ENCODE measurements at regions not wholly inside any gene's neighbourhood (a gene's known extent, or its start where the extent isn't known, plus 50 kb on each side); places are given as distances from the start of the nearest gene placed in this dataset.

DNA sequence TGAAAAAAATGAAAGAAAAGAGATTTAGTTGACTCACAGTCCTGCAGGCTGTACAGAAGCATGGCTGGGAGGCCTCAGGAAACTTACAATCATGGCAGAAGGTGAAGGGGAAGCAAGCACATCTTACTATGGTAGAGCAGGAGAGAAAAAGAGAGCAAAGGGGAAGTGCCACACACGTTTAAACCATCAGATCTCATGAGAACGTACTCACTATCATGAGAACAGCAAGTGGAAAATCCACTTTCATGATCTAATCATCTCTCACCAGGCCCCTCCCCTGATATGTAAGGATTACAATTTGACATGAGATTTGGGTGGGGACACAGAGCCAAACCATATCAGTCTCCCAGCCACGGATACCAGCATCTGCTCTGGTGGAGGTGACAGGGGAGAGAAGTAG is 50.8 kb upstream of the CPOX start:
- no peak overlapping the region for H3K23ac ChIP-seq (ENCODE audit: low read depth, low read length)
- no peak overlapping the region for H3K4ac ChIP-seq (ENCODE audit: low read depth, low read length)
- H3K9me3 ChIP-seq (ENCODE audit: control insufficient read depth, insufficient read depth, low read length): no peaks in the 10 kb centered on the region
- H3K9ac ChIP-seq (ENCODE audit: low read depth, low read length): no peak overlapping the region
- H3K4me2 ChIP-seq (ENCODE audit: low read depth, low read length): no peak overlapping the region
- H3K9me1 ChIP-seq (ENCODE audit: insufficient read depth, low read length): no peaks in the 10 kb centered on the region
- H2AFZ ChIP-seq (replicated peaks; ENCODE audit: low read length, poor library complexity): no peak overlapping the region
- H3K36me3 ChIP-seq (ENCODE audit: control insufficient read depth, insufficient read depth, low read length): no peaks in the 10 kb centered on the region
- H3K79me1 ChIP-seq (ENCODE audit: low read depth in 1 of 2, low read length in 2 of 2): no peaks in the 10 kb centered on the region
- no peak overlapping the region for H3K4me3 ChIP-seq (ENCODE audit: insufficient read depth, low read depth, low read length)
- no peak overlapping the region for H4K8ac ChIP-seq (ENCODE audit: low read depth in 2 of 2, low read length in 2 of 2)
- TF ChIP-seq POLR2A (IDR thresholded peaks at IDR 0.05; ENCODE audit: low read depth, low read length) (no peak), CHD1 (IDR thresholded peaks at IDR 0.05; ENCODE audit: low read depth, low read length) (no peak), RCOR1 (IDR thresholded peaks at IDR 0.05; ENCODE audit: insufficient replicate concordance, low read length) (no peak), FOS (IDR thresholded peaks at IDR 0.05; ENCODE audit: low read depth, low read length) (no peak), RFX5 (IDR thresholded peaks at IDR 0.05; ENCODE audit: low read depth, low read length) (no peak), MAZ (IDR thresholded peaks at IDR 0.05; ENCODE audit: borderline replicate concordance, low read depth, low read length) (no peak), CEBPB (IDR thresholded peaks at IDR 0.05; ENCODE audit: low read depth, low read length) (no peak), MAFK (IDR thresholded peaks at IDR 0.05; ENCODE audit: low read depth, low read length) (no peak), SMC3 (IDR thresholded peaks at IDR 0.05; ENCODE audit: low read depth, low read length) (no peak), RAD21 (IDR thresholded peaks at IDR 0.05; ENCODE audit: low read length) (no peak), MXI1 (IDR thresholded peaks at IDR 0.05; ENCODE audit: borderline replicate concordance, low read depth, low read length) (no peak), NFE2L2 (IDR thresholded peaks at IDR 0.05; ENCODE audit: low read depth, low read length) (no peak), BHLHE40 (IDR thresholded peaks at IDR 0.05; ENCODE audit: low read depth, low read length) (no peak)
- TF ChIP-seq, protein P1, sequence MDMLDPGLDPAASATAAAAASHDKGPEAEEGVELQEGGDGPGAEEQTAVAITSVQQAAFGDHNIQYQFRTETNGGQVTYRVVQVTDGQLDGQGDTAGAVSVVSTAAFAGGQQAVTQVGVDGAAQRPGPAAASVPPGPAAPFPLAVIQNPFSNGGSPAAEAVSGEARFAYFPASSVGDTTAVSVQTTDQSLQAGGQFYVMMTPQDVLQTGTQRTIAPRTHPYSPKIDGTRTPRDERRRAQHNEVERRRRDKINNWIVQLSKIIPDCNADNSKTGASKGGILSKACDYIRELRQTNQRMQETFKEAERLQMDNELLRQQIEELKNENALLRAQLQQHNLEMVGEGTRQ (IDR thresholded peaks at IDR 0.05; ENCODE audit: low read depth, low read length): no peak
- TF ChIP-seq, protein P2, sequence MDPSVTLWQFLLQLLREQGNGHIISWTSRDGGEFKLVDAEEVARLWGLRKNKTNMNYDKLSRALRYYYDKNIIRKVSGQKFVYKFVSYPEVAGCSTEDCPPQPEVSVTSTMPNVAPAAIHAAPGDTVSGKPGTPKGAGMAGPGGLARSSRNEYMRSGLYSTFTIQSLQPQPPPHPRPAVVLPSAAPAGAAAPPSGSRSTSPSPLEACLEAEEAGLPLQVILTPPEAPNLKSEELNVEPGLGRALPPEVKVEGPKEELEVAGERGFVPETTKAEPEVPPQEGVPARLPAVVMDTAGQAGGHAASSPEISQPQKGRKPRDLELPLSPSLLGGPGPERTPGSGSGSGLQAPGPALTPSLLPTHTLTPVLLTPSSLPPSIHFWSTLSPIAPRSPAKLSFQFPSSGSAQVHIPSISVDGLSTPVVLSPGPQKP (IDR thresholded peaks at IDR 0.05; ENCODE audit: borderline replicate concordance, low read depth, low read length): no peak
- TF ChIP-seq, protein P3, sequence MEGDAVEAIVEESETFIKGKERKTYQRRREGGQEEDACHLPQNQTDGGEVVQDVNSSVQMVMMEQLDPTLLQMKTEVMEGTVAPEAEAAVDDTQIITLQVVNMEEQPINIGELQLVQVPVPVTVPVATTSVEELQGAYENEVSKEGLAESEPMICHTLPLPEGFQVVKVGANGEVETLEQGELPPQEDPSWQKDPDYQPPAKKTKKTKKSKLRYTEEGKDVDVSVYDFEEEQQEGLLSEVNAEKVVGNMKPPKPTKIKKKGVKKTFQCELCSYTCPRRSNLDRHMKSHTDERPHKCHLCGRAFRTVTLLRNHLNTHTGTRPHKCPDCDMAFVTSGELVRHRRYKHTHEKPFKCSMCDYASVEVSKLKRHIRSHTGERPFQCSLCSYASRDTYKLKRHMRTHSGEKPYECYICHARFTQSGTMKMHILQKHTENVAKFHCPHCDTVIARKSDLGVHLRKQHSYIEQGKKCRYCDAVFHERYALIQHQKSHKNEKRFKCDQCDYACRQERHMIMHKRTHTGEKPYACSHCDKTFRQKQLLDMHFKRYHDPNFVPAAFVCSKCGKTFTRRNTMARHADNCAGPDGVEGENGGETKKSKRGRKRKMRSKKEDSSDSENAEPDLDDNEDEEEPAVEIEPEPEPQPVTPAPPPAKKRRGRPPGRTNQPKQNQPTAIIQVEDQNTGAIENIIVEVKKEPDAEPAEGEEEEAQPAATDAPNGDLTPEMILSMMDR (conservative IDR thresholded peaks at IDR 0.05; ENCODE audit: low read depth, low read length): no peak
- H2AK5ac ChIP-seq (ENCODE audit: low read depth, low read length): no peak overlapping the region
- H2BK5ac ChIP-seq (ENCODE audit: low read depth, low read length, poor library complexity, severe bottlenecking): no peak overlapping the region
- CTCF ChIA-PET: no interaction called here
- H3K27ac ChIP-seq (ENCODE audit: insufficient read depth, low read length): no peak overlapping the region
- no peak for DNase-seq
- H2AK9ac ChIP-seq (replicated peaks; ENCODE audit: low read depth, low read length, poor library complexity): no peak overlapping the region
- H2BK120ac ChIP-seq (ENCODE audit: low read depth, low read length): no peak overlapping the region
- no CpG with 5 or more reads among the region's 3 CpGs for WGBS, 2 experiments (ENCODE audit: extremely low coverage in 2 of 2, insufficient read length in 1 of 2)
- H3K14ac ChIP-seq (replicated peaks; ENCODE audit: low read depth, low read length): no peak overlapping the region
- ATAC-seq (ENCODE audit: low read depth): no peak
- POLR2A ChIA-PET (ENCODE audit: unreplicated experiment): no interaction called here
- intact Hi-C loops (cut with micrococcal nuclease) (no loop called here), dilution Hi-C loops (cut with HindIII; ENCODE audit: low sequenced_read_pairs, unreplicated experiment) (no loop called here), in situ Hi-C loops (cut with MboI; ENCODE audit: low sequenced_read_pairs) (no loop called here)
- H3K4me1 ChIP-seq (ENCODE audit: control insufficient read depth, insufficient read depth, low read length): no peaks in the 10 kb centered on the region
- no peak overlapping the region for H3K18ac ChIP-seq (ENCODE audit: low read depth, low read length)
- BruUV-seq (replicated peaks): no TSS peak
- no peak overlapping the region for H4K91ac ChIP-seq (ENCODE audit: insufficient read depth, low read depth, low read length)
- no peaks in the 10 kb centered on the region for H4K20me1 ChIP-seq (ENCODE audit: insufficient read depth, low read length)
- no peak overlapping the region for H2BK20ac ChIP-seq (ENCODE audit: low read depth, low read length)
- H2BK15ac ChIP-seq (ENCODE audit: low read depth, low read length): no peak overlapping the region
- peaks cover 2% of the 10 kb centered on the region; the same call in 1 of the 2 replicates for H3K27me3 ChIP-seq (ENCODE audit: control insufficient read depth, insufficient read depth, low read length)
- no peak overlapping the region for H4K5ac ChIP-seq (ENCODE audit: low read depth, low read length)
- no peak overlapping the region for H3K56ac ChIP-seq (ENCODE audit: extremely low read depth, insufficient read depth, low read length)
